Neural cell (in vitro differentiated cells): ENCODE measurements at regions not wholly inside any gene's neighbourhood (a gene's known extent, or its start where the extent isn't known, plus 50 kb on each side); places are given as distances from the start of the nearest gene placed in this dataset.

ENCODE experiments used
- H2AFZ ChIP-seq: fragments of 200-600, 300-800 bp; sonication (generic), shearing (Covaris generic); 2 replicates; pipeline ENCODE4 v1.6.0; 2014; ENCODE audit warnings: low read depth, mild to moderate bottlenecking, antibody characterized with exemption, low read length, moderate library complexity
- H3F3A ChIP-seq: fragments of 200-600 bp; shearing (Covaris generic); 2 replicates; pipeline ENCODE4 v1.6.1; 2016; ENCODE audit warnings: mild to moderate bottlenecking, moderate library complexity, mixed read lengths, antibody characterized with exemption, low read length; ENCODE audit not compliant: insufficient read depth, poor library complexity, severe bottlenecking
- H3K27ac ChIP-seq: fragments of 200-600, 300-800 bp; sonication (generic), shearing (Covaris generic); 2 replicates; pipeline ENCODE4 v1.5.1; 2014; ENCODE audit warnings: mild to moderate bottlenecking, low read length, moderate library complexity
- H3K27me3 ChIP-seq: fragments of 300-800, 200-600 bp; sonication (generic), shearing (Covaris generic); 2 replicates; pipeline ENCODE4 v1.6.0; 2014; ENCODE audit warnings: mild to moderate bottlenecking, low read depth, low read length, moderate library complexity; ENCODE audit not compliant: insufficient read depth
- H3K36me3 ChIP-seq: fragments of 300-800, 200-600 bp; sonication (generic), shearing (Covaris generic); 2 replicates; pipeline ENCODE4 v1.5.1; 2014; ENCODE audit warnings: mild to moderate bottlenecking, antibody characterized with exemption, low read length, moderate library complexity; ENCODE audit not compliant: insufficient read depth
- H3K4me2 ChIP-seq: fragments of 300-800, 200-600 bp; sonication (generic), shearing (Covaris generic); 2 replicates; pipeline ENCODE4 v1.6.0; 2014; ENCODE audit warnings: mild to moderate bottlenecking, low read length
- H3K4me3 ChIP-seq: fragments of 300-800, 200-600 bp; sonication (generic), shearing (Covaris generic); 2 replicates; pipeline ENCODE4 v1.5.1; 2014; ENCODE audit warnings: mild to moderate bottlenecking, low read length, moderate library complexity
- H3K79me2 ChIP-seq: fragments of 200-600 bp; shearing (Covaris generic); replicated peaks from 2 replicates; pipeline ENCODE4 v1.6.0; 2014; ENCODE audit warnings: mild to moderate bottlenecking, low read length, moderate library complexity; ENCODE audit not compliant: insufficient read depth
- H3K9ac ChIP-seq: fragments of 300-800, 200-600 bp; sonication (generic), shearing (Covaris generic); 2 replicates; pipeline ENCODE4 v1.6.1; 2016; ENCODE audit warnings: mild to moderate bottlenecking, low read length, mixed read lengths
- H3K9me2 ChIP-seq: fragments of 200-600 bp; shearing (Covaris generic); 2 replicates; pipeline ENCODE4 v1.6.1; 2016; ENCODE audit warnings: mild to moderate bottlenecking, low read length, mixed read lengths; ENCODE audit not compliant: insufficient read depth
- H3K9me3 ChIP-seq: fragments of 200-600, 300-800 bp; sonication (generic), shearing (Covaris generic); 2 replicates; pipeline ENCODE4 v1.6.1; 2016; ENCODE audit warnings: mild to moderate bottlenecking, mixed run types, low read length, moderate library complexity, mixed read lengths
- H4K20me1 ChIP-seq: fragments of 200-600 bp; shearing (Covaris generic); 2 replicates; pipeline ENCODE4 v1.6.1; 2016; ENCODE audit warnings: mild to moderate bottlenecking, mixed run types; ENCODE audit not compliant: insufficient read depth
- CTCF ChIP-seq: fragments of 450-650 bp; IDR thresholded peaks from 2 replicates; pipeline ENCODE4 v1.5.1; 2014; ENCODE audit warnings: antibody characterized with exemption, mild to moderate bottlenecking, moderate library complexity; ENCODE audit not compliant: poor library complexity, severe bottlenecking
- EP300 ChIP-seq: fragments of 450-650 bp; conservative IDR thresholded peaks from 2 replicates; pipeline ENCODE4 v1.6.1; 2014; ENCODE audit warnings: antibody characterized with exemption, mild to moderate bottlenecking, moderate library complexity; ENCODE audit not compliant: poor library complexity, severe bottlenecking
- EZH2 ChIP-seq: fragments of 200-600, 300-800 bp; shearing (Covaris generic), sonication (generic); IDR thresholded peaks from 2 replicates; pipeline ENCODE4 v1.6.1; 2014; ENCODE audit warnings: antibody characterized with exemption, low read length, borderline replicate concordance, mild to moderate bottlenecking; ENCODE audit not compliant: insufficient read depth, poor library complexity, severe bottlenecking
- MXI1 ChIP-seq: fragments of 450-650 bp; conservative IDR thresholded peaks from 2 replicates; pipeline ENCODE4 v1.6.1; 2014; ENCODE audit warnings: antibody characterized with exemption, mild to moderate bottlenecking; ENCODE audit not compliant: poor library complexity, severe bottlenecking
- POLR2AphosphoS5 ChIP-seq: IDR thresholded peaks from 2 replicates; pipeline ENCODE4 v1.6.1; 2012
- RAD21 ChIP-seq: fragments of 450-650 bp; conservative IDR thresholded peaks from 2 replicates; pipeline ENCODE4 v1.6.1; 2014; ENCODE audit warnings: antibody characterized with exemption, mild to moderate bottlenecking, moderate library complexity
- REST ChIP-seq: IDR thresholded peaks from 2 replicates; pipeline ENCODE4 v1.6.1; 2012; ENCODE audit warnings: borderline replicate concordance
- SMC3 ChIP-seq: fragments of 450-650 bp; conservative IDR thresholded peaks from 2 replicates; pipeline ENCODE4 v1.6.1; 2014; ENCODE audit warnings: antibody characterized with exemption, mild to moderate bottlenecking, moderate library complexity; ENCODE audit not compliant: poor library complexity
- TAF1 ChIP-seq: IDR thresholded peaks from 2 replicates; pipeline ENCODE4 v1.6.1; 2012; ENCODE audit warnings: low read depth

GRCh38 chr15:53108319-53108718 lies 318.2 kb upstream of the ONECUT1 start:
- H3K4me3 ChIP-seq, result no peak overlapping the region
- H2AFZ ChIP-seq, result no peak overlapping the region
- H3K27me3 ChIP-seq, result no peaks in the 10 kb centered on the region
- no peaks in the 10 kb centered on the region for H3K9me2 ChIP-seq
- no peaks in the 10 kb centered on the region for H3K36me3 ChIP-seq
- TF ChIP-seq EP300 (no peak), RAD21 (no peak), SMC3 (no peak), CTCF (no peak), MXI1 (no peak), REST (no peak), TAF1 (no peak), EZH2 (no peak), POLR2AphosphoS5 (no peak)
- H3K9me3 ChIP-seq, result no peaks in the 10 kb centered on the region
- no peak overlapping the region for H3K9ac ChIP-seq
- no peak overlapping the region for H3K4me2 ChIP-seq
- peak overlapping the region; percentile 28 for H3K27ac ChIP-seq
- H3K79me2 ChIP-seq, result no peaks in the 10 kb centered on the region
- no peaks in the 10 kb centered on the region for H4K20me1 ChIP-seq
- H3F3A ChIP-seq, result no peaks in the 10 kb centered on the region

GRCh38 chr15:53107855-53108254 lies 317.7 kb upstream of the ONECUT1 start:
- Histone ChIP-seq H3K9me3 (no peaks in the 10 kb centered on the region), H3K27ac (peak overlapping the region; percentile 28), H3F3A (no peaks in the 10 kb centered on the region), H3K4me3 (no peak overlapping the region), H3K27me3 (no peaks in the 10 kb centered on the region), H4K20me1 (no peaks in the 10 kb centered on the region), H3K79me2 (no peaks in the 10 kb centered on the region), H2AFZ (no peak overlapping the region), H3K36me3 (no peaks in the 10 kb centered on the region), H3K9me2 (no peaks in the 10 kb centered on the region), H3K9ac (no peak overlapping the region), H3K4me2 (no peak overlapping the region)
- TF ChIP-seq MXI1, result no peak
- no peak for TF ChIP-seq EP300
